ENCODE measurements at regions not wholly inside any gene's neighbourhood (a gene's known extent, or its start where the extent isn't known, plus 50 kb on each side); places are given as distances from the start of the nearest gene placed in this dataset.
"Not testable (repeated sequence)": the region's sequence is repeated elsewhere in the genome, so short reads cannot be mapped to it uniquely, and the experiment has no call there.

DNA sequence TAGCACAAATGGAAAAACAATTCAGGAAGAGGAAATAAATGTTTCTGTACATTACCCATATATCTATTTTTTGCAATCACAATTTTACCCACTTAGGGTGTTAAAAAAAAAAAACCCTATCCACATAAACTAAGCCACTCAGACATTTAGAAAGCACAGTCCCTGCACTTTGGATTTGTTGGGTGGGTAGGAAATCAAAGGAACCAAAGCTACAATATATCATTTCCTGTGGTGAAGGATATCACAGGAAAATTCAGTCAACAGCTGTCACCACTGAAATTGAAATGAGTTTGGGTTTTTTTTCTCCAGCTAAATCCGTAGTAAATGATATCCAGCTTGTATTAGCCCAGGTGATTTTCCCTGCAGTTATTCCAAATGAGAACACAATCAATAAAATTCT is 2392.4 kb downstream of the EPHA3 start:
- TF ChIP-seq, protein P1, sequence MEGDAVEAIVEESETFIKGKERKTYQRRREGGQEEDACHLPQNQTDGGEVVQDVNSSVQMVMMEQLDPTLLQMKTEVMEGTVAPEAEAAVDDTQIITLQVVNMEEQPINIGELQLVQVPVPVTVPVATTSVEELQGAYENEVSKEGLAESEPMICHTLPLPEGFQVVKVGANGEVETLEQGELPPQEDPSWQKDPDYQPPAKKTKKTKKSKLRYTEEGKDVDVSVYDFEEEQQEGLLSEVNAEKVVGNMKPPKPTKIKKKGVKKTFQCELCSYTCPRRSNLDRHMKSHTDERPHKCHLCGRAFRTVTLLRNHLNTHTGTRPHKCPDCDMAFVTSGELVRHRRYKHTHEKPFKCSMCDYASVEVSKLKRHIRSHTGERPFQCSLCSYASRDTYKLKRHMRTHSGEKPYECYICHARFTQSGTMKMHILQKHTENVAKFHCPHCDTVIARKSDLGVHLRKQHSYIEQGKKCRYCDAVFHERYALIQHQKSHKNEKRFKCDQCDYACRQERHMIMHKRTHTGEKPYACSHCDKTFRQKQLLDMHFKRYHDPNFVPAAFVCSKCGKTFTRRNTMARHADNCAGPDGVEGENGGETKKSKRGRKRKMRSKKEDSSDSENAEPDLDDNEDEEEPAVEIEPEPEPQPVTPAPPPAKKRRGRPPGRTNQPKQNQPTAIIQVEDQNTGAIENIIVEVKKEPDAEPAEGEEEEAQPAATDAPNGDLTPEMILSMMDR (IDR thresholded peaks at IDR 0.05), result not testable (repeated sequence)
- TF ChIP-seq POLR2A (IDR thresholded peaks at IDR 0.05), result not testable (repeated sequence)

Data from right lobe of liver (tissue), 4 donors.